Mucosa of rectum (tissue), 2 donors: ENCODE measurements at regions not wholly inside any gene's neighbourhood (a gene's known extent, or its start where the extent isn't known, plus 50 kb on each side); places are given as distances from the start of the nearest gene placed in this dataset.

Experiments
- H3K27ac ChIP-seq, 2 donors: one replicate each; pipeline ENCODE4 v1.7.0; 2013; ENCODE audit warnings: inconsistent platforms in 2 of 2, low read depth in 2 of 2, low read length in 2 of 2
- H3K27me3 ChIP-seq, 2 donors: one replicate each; pipeline ENCODE4 v1.7.0; 2013; ENCODE audit warnings: low read length in 2 of 2; ENCODE audit not compliant: control insufficient read depth in 2 of 2, insufficient read depth in 2 of 2
- H3K36me3 ChIP-seq, 2 donors: one replicate each; pipeline ENCODE4 v1.7.0; 2013; ENCODE audit warnings: low read length in 2 of 2; ENCODE audit not compliant: control insufficient read depth in 2 of 2, insufficient read depth in 2 of 2
- H3K4me1 ChIP-seq, 2 donors: one replicate each; pipeline ENCODE4 v1.7.0; 2013; ENCODE audit warnings: low read length in 2 of 2, mild to moderate bottlenecking in 1 of 2; ENCODE audit not compliant: control insufficient read depth in 2 of 2, insufficient read depth in 2 of 2
- H3K4me3 ChIP-seq, 2 donors: one replicate each; pipeline ENCODE4 v1.7.0; 2013; ENCODE audit warnings: low read length in 2 of 2
- H3K9ac ChIP-seq, 2 donors: one replicate each; pipeline ENCODE4 v1.7.0; 2013; ENCODE audit warnings: low read length in 2 of 2, low read depth in 1 of 2, mild to moderate bottlenecking in 1 of 2
- H3K9me3 ChIP-seq, 2 donors: one replicate each; pipeline ENCODE4 v1.7.0; 2013; ENCODE audit warnings: low read length in 2 of 2; ENCODE audit not compliant: control insufficient read depth in 2 of 2
- donor health status: healthy.
- donor health status: Normal muscosa, but diverticular disease.

DNA sequence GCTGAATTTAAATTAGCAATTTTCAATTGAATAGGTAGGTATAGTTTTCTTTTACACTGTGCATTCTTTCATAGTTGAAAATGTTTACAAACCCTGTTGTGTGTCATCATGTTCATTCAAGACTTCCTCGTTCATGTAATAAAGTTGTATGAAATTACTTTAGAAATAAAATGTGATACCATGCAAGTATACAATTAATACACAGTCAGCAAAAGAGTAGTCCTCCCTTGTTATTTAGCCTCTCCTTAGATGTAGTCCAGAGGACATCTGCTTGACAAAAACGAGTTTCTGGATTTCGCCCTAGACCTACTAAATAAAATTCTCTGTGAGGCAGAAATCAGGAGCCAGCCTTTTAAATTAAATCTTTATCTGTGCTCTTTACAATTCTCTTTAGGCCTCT, 231.6 kb downstream of the CXXC4 start:
- H3K9ac ChIP-seq = no peak overlapping the region
- no peaks in the 10 kb centered on the region for H3K36me3 ChIP-seq
- no peaks in the 10 kb centered on the region for H3K9me3 ChIP-seq
- no peaks in the 10 kb centered on the region for H3K4me1 ChIP-seq
- no peak overlapping the region for H3K4me3 ChIP-seq
- no peak overlapping the region for H3K27ac ChIP-seq
- H3K27me3 ChIP-seq = no peaks in the 10 kb centered on the region

DNA sequence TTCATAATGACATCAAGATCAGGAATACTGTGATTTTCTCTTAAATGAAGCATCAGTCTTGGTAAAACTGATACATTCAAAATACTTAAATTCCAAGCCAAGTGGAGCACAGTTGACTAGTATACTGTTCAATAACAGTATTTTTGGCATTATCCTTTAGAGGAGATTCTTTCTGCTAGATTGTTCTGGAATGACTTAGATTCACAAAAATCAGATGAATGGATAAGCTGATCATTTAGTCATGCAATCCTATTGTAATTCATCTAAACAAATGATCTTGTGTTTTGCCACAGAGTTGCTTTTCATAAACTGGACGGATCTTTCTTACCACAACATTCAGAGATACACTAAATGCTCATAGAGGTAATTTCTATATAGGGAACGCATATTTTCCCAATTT, 232.0 kb downstream of the CXXC4 start:
- H3K27me3 ChIP-seq = no peaks in the 10 kb centered on the region
- H3K9me3 ChIP-seq = no peaks in the 10 kb centered on the region
- H3K9ac ChIP-seq = no peak overlapping the region
- H3K36me3 ChIP-seq = no peaks in the 10 kb centered on the region
- H3K4me3 ChIP-seq = no peak overlapping the region
- H3K4me1 ChIP-seq = no peaks in the 10 kb centered on the region
- no peak overlapping the region for H3K27ac ChIP-seq

DNA sequence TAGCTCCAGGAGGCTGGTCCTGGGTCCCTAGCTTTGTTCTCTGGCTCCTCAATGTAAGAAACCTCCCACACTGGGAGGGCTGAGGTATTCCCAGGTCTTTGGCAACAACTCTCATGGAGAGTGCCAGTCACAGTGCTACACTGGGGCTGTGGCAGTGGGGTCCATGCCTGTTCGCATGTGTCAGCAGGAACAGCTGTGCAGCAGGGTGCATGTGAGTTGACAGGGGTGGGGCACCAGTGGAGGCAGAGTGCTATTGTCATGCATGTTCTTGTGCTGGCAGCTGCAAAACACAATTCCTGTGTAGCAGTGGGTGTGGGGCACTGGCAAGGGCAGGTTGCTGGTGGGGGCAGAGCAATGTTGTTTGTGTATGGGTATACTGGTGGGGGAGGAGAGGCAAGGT, 246.0 kb downstream of the CXXC4 start:
- H3K4me1 ChIP-seq = no peaks in the 10 kb centered on the region
- H3K27ac ChIP-seq = no peak overlapping the region
- no peak overlapping the region for H3K4me3 ChIP-seq
- H3K9me3 ChIP-seq = no peaks in the 10 kb centered on the region
- no peaks in the 10 kb centered on the region for H3K36me3 ChIP-seq
- no peaks in the 10 kb centered on the region for H3K27me3 ChIP-seq
- no peak overlapping the region for H3K9ac ChIP-seq

DNA sequence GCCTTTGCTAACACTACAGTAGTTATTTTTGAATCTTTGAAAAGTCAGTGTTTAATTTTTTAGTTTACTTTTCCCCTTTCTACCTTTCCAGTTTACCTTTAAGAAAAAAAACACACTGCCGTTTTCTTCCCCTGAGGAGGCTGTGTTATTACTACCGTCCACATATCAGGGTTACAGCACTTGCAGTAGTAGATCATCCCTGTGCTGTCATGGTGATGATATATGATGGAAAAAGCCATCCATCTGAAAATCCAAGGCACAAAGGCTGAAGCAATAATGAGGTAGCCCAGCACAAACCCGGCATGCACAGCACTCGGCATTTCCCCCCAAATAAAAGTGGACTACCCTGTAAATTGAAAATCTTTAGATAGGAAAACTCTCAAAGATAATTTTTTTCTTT, 258.7 kb downstream of the CXXC4 start:
- H3K9ac ChIP-seq = no peak overlapping the region

DNA sequence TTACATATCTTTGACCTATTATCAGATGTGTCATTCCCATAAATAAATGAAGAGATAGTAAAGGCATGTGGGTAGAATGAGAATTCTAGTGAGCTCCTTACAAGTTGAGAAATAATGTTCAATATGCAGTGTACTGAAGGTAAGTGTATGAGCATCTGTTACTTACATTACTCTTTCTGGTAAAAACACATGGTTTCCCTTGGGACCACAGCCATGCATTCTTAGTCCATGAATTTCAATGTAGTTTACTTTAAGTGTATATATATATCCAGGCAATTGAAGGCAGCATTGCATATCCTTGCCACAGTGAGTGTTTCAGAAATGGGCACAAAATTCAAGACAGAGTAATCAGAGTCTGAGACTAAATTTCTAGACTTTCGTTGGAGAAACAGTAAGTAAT, 277.2 kb downstream of the CXXC4 start:
- no peak overlapping the region for H3K4me3 ChIP-seq
- no peaks in the 10 kb centered on the region for H3K9me3 ChIP-seq
- H3K9ac ChIP-seq = no peak overlapping the region
- no peaks in the 10 kb centered on the region for H3K27me3 ChIP-seq
- no peaks in the 10 kb centered on the region for H3K36me3 ChIP-seq
- H3K4me1 ChIP-seq = no peaks in the 10 kb centered on the region
- H3K27ac ChIP-seq = no peak overlapping the region

More for the DNA sequence above, 258.7 kb downstream of the CXXC4 start:
- no peak overlapping the region for H3K27ac ChIP-seq
- no peaks in the 10 kb centered on the region for H3K9me3 ChIP-seq
- no peak overlapping the region for H3K4me3 ChIP-seq
- no peaks in the 10 kb centered on the region for H3K4me1 ChIP-seq
- H3K27me3 ChIP-seq = no peaks in the 10 kb centered on the region
- no peaks in the 10 kb centered on the region for H3K36me3 ChIP-seq

DNA sequence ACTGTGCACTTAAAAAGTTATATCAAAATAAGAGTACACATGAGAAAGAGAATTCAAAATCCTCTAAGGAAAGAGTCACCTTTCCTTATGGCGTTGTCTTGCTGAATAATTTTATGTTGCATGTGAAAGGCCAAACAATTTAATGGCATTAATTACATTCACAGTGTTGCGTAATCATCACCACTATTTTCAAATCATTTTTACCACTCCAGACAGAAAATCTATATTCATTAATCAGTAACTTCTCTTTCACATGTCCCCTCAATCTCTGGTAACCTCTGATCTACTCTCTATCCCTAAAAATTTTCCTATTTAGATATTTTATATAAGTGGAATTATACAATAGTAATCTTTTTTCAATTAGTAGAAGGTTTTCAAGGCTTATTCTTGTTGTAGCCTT, 283.0 kb downstream of the CXXC4 start:
- Histone ChIP-seq H3K9me3 (no peaks in the 10 kb centered on the region), H3K27me3 (no peaks in the 10 kb centered on the region), H3K4me3 (no peak overlapping the region), H3K36me3 (no peaks in the 10 kb centered on the region), H3K9ac (no peak overlapping the region), H3K27ac (no peak overlapping the region), H3K4me1 (no peaks in the 10 kb centered on the region)

DNA sequence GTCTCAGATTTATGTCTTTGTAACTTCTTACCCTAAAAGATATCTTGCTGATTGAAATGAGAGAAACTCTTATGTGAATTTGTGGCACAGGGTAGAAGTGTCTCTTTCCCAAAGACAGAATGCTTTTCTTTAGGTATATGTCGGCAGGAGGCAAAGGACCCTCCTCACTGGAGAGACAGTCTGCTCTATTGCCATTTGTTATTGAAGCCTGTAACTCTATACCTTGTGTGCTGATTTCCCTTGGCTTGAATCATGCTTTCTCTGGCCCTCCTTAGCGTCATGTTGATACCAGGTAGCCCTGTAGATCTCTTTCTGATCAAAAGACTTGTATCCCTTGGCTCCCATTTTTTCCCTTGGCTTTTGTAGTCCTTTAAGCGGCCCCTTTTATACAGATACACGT, 284.3 kb downstream of the CXXC4 start:
- Histone ChIP-seq H3K9ac (no peak overlapping the region), H3K4me1 (no peaks in the 10 kb centered on the region), H3K9me3 (no peaks in the 10 kb centered on the region), H3K4me3 (no peak overlapping the region), H3K27me3 (no peaks in the 10 kb centered on the region), H3K27ac (no peak overlapping the region), H3K36me3 (no peaks in the 10 kb centered on the region)

DNA sequence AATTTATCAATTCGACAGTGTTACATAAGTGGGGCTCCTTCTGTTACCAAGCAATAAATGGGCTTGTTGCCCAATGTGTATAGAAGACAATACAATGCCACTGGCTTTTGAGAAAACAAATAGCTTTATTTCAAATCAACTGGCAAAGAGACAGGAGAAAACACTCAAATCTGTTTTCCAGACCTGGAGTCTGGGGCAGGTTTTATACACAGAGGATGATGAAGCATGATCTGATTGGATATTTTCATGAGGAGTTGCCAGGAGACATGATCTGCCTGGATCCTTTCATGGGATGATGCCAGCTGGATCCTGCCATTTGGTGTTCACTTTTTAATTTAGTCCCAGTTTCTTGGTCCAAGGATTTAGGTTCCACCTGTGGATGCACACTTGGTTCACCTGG, 287.9 kb downstream of the CXXC4 start:
- no peaks in the 10 kb centered on the region for H3K9me3 ChIP-seq
- no peak overlapping the region for H3K9ac ChIP-seq
- H3K4me3 ChIP-seq = no peak overlapping the region
- H3K27ac ChIP-seq = no peak overlapping the region
- no peaks in the 10 kb centered on the region for H3K4me1 ChIP-seq
- no peaks in the 10 kb centered on the region for H3K27me3 ChIP-seq
- no peaks in the 10 kb centered on the region for H3K36me3 ChIP-seq

DNA sequence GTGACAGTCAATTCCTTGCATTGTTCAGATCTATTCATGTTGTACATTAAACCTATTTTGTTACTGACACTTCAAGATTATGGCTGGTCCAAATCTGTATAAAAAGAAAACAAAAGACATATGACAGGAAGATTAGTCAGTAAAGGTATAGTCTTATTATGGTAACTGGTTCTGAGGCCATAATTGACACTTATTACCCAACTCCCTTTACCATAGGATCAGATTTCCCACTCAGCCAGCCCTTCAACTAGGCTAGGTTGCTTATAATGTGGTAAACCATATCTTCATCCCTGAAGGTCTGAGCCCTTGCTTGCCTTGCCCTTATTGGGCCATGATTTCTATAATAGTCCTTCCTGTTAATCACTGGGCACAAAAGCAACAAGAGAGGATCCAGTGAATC, 289.6 kb downstream of the CXXC4 start:
- Histone ChIP-seq H3K27ac (no peak overlapping the region), H3K9me3 (no peaks in the 10 kb centered on the region), H3K4me1 (no peaks in the 10 kb centered on the region), H3K36me3 (no peaks in the 10 kb centered on the region), H3K4me3 (no peak overlapping the region), H3K27me3 (no peaks in the 10 kb centered on the region), H3K9ac (no peak overlapping the region)

DNA sequence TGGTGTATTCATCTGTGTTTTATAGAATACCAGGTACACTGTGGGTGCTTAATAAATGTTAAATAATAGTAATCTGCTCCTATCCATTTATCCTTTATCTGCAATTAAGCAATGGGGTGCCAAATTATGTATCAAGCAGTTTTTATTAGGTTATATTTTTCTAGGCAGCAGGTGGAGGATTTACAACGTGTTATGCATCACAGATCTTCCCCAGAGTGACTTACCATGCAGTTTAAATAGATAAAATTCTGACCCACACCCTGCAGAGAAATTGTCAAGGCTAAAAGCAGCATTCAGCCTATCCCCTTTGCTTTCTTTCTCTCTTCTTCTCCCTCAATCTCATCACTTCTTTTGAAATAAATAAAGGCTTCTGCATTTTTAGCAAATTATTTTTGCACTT, 306.4 kb downstream of the CXXC4 start:
- no peak overlapping the region for H3K4me3 ChIP-seq
- no peak overlapping the region for H3K27ac ChIP-seq
- no peaks in the 10 kb centered on the region for H3K27me3 ChIP-seq
- no peak overlapping the region for H3K9ac ChIP-seq
- H3K36me3 ChIP-seq = no peaks in the 10 kb centered on the region
- H3K4me1 ChIP-seq = no peaks in the 10 kb centered on the region
- no peaks in the 10 kb centered on the region for H3K9me3 ChIP-seq

DNA sequence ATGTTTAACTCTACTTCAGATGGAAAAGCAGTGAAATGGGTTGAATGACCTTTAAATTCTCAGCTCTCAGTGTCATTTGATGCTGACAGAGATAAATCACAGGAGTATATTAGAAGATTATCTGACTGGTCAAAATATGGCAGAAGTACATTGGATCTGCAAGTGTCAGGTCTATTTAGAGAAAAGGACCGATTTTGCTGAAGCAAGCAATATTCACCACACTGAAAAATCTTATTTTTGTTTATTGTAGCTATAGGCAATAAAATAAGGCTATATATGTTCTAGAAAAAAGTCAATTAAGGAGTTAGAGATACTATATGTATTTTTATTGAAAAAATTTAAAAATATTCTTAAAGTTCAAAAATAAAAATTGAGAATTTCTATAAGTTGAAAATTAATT, 325.3 kb downstream of the CXXC4 start:
- Histone ChIP-seq H3K27ac (no peak overlapping the region), H3K4me3 (no peak overlapping the region), H3K4me1 (no peaks in the 10 kb centered on the region), H3K36me3 (no peaks in the 10 kb centered on the region), H3K27me3 (no peaks in the 10 kb centered on the region), H3K9ac (no peak overlapping the region), H3K9me3 (no peaks in the 10 kb centered on the region)
